Transverse colon (tissue), 4 donors: ENCODE measurements at regions not wholly inside any gene's neighbourhood (a gene's known extent, or its start where the extent isn't known, plus 50 kb on each side); places are given as distances from the start of the nearest gene placed in this dataset.

Experiments used
- DNase-seq: peaks from one replicate; pipeline ENCODE4 v3.0.0-alpha.2; 2019
- H3K27ac ChIP-seq, 4 donors: fragments of 200-600 bp; sonication (generic); 2 replicates each; pipeline ENCODE4 v1.5.1; 2016 to 2018; ENCODE audit warnings: inconsistent platforms in 4 of 4
- H3K27me3 ChIP-seq: fragments of 200-600 bp; sonication (generic); 2 replicates; pipeline ENCODE4 v1.5.1; 2017; ENCODE audit warnings: inconsistent platforms
- H3K36me3 ChIP-seq, 4 donors: fragments of 200-600 bp; sonication (generic); 2 replicates each; pipeline ENCODE4 v1.5.1; 2017 to 2019; ENCODE audit warnings: inconsistent platforms in 4 of 4
- H3K4me1 ChIP-seq, 4 donors: fragments of 200-600 bp; sonication (generic); 2 replicates each; pipeline ENCODE4 v1.5.1; 2017 to 2020; ENCODE audit warnings: inconsistent platforms in 4 of 4
- H3K4me3 ChIP-seq, 4 donors: fragments of 200-600 bp; sonication (generic); 1 replicate in 1 of 4; 2 replicates in 3 of 4; pipeline versions ENCODE4 v1.5.1 to v1.6.1; 2017 to 2019; ENCODE audit warnings: inconsistent platforms in 4 of 4
- H3K9me3 ChIP-seq, 2 donors: fragments of 200-600 bp; sonication (generic); 2 replicates each; pipeline ENCODE4 v1.5.1; 2017 to 2019; ENCODE audit warnings: inconsistent platforms in 2 of 2
- EP300 ChIP-seq: sonication (generic); formaldehyde crosslinking; IDR thresholded peaks from one replicate; pipeline ENCODE4 v1.6.1; 2017; ENCODE audit warnings: antibody characterized with exemption, low read depth
- POLR2A ChIP-seq: fragments of 450-650 bp; IDR thresholded peaks from one replicate; pipeline ENCODE4 v1.6.1; 2016; ENCODE audit warnings: antibody characterized with exemption, mild to moderate bottlenecking, moderate library complexity
- POLR2AphosphoS5 ChIP-seq, 3 donors: sonication (generic); formaldehyde crosslinking; IDR thresholded peaks; one replicate each; pipeline ENCODE4 v1.6.1; 2016; ENCODE audit warnings: antibody characterized with exemption in 3 of 3
- WGBS, 2 donors: methylation state at CpG; one replicate each; pipeline ENCODE4 v1.1.5; 2018; ENCODE audit warnings: low coverage in 1 of 2; 5-methylcytosine and 5-hydroxymethylcytosine counted together
- in situ Hi-C, 4 donors: fragments of 200-750 bp; cut with MboI; loops; one replicate each; pipeline versions ENCODE4 v1.15.0 to v1.15.1; 2017; ENCODE audit warnings: low sequenced_read_pairs in 3 of 4, low pct_ligation_motif_present in 1 of 4, low pct_unique_long_range_greater_than_20kb in 1 of 4
- intact Hi-C: fragments of 100-400 bp; cut with DNase I; formaldehyde crosslinking; loops from one replicate; pipeline ENCODE4 v1.15.1; 2023; ENCODE audit warnings: low total_unique reads
- TF ChIP-seq, protein P1 (sequence below), 5 experiments: fragments of 200-600 bp in 3 of 5; fragments of 450-650 bp in 2 of 5; sonication (generic) in 3 of 5; IDR thresholded peaks; 1 replicate in 2 of 5; 2 replicates in 3 of 5; pipeline ENCODE4 v1.5.1; 2016 to 2017; ENCODE audit warnings: antibody characterized with exemption in 5 of 5, inconsistent platforms in 3 of 5, mild to moderate bottlenecking in 2 of 5, moderate library complexity in 1 of 5

GRCh38 chr2:5482929-5483331, 209.3 kb upstream of the SOX11 start:
- DNase-seq: no peak
- Histone ChIP-seq H3K36me3 (no peaks in the 10 kb centered on the region), H3K4me3 (no peak overlapping the region), H3K27me3 (no peaks in the 10 kb centered on the region), H3K4me1 (no peaks in the 10 kb centered on the region), H3K9me3 (no peaks in the 10 kb centered on the region), H3K27ac (no peak overlapping the region)
- WGBS, 2 donors: 20% methylated on average over 6 of the region's 6 CpGs; no CpG with 5 or more reads in 1 of the 2 donors
- intact Hi-C loops: no loop called here
- no peak for TF ChIP-seq EP300
- no peak for TF ChIP-seq POLR2A
- in situ Hi-C loops: no loop called here

- intact Hi-C loops (no loop called here), in situ Hi-C loops (no loop called here)
- no peak for DNase-seq
- Histone ChIP-seq H3K9me3 (no peaks in the 10 kb centered on the region), H3K36me3 (no peaks in the 10 kb centered on the region), H3K4me3 (no peak overlapping the region), H3K27ac (no peak overlapping the region), H3K27me3 (no peaks in the 10 kb centered on the region), H3K4me1 (no peaks in the 10 kb centered on the region)
- 76 to 77% methylated on average over 3 to 4 of the region's 4 CpGs for WGBS, 2 donors
- TF ChIP-seq, protein P1, sequence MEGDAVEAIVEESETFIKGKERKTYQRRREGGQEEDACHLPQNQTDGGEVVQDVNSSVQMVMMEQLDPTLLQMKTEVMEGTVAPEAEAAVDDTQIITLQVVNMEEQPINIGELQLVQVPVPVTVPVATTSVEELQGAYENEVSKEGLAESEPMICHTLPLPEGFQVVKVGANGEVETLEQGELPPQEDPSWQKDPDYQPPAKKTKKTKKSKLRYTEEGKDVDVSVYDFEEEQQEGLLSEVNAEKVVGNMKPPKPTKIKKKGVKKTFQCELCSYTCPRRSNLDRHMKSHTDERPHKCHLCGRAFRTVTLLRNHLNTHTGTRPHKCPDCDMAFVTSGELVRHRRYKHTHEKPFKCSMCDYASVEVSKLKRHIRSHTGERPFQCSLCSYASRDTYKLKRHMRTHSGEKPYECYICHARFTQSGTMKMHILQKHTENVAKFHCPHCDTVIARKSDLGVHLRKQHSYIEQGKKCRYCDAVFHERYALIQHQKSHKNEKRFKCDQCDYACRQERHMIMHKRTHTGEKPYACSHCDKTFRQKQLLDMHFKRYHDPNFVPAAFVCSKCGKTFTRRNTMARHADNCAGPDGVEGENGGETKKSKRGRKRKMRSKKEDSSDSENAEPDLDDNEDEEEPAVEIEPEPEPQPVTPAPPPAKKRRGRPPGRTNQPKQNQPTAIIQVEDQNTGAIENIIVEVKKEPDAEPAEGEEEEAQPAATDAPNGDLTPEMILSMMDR (IDR thresholded peaks at IDR 0.05): no peak
- TF ChIP-seq POLR2A: no peak
- TF ChIP-seq POLR2AphosphoS5 (IDR thresholded peaks at IDR 0.05): no peak
- TF ChIP-seq EP300: no peak
Observed at GRCh38 chr2:5484868-5485267, 207.3 kb upstream of the SOX11 start.

GRCh38 chr2:5491523-5491922, 200.7 kb upstream of the SOX11 start:
- no peak for DNase-seq
- Histone ChIP-seq H3K4me3 (no peak overlapping the region), H3K4me1 (no peaks in the 10 kb centered on the region), H3K27me3 (no peaks in the 10 kb centered on the region), H3K36me3 (no peaks in the 10 kb centered on the region), H3K9me3 (no peaks in the 10 kb centered on the region), H3K27ac (no peak overlapping the region)
- intact Hi-C loops: loop anchor here (2.0 kb wide), 1 partner anchor 61 kb away; no protein-coding TSS in a partner anchor
- in situ Hi-C loops: no loop called here
- 60 to 63% methylated on average over 2 to 3 of the region's 3 CpGs for WGBS, 2 donors
- TF ChIP-seq, protein P1 (IDR thresholded peaks at IDR 0.05): no peak
- TF ChIP-seq EP300 (no peak), POLR2A (no peak), POLR2AphosphoS5 (IDR thresholded peaks at IDR 0.05) (no peak)

GRCh38 chr2:5493256-5493655, 198.9 kb upstream of the SOX11 start:
- Histone ChIP-seq H3K36me3 (no peaks in the 10 kb centered on the region), H3K4me3 (no peak overlapping the region), H3K27me3 (no peaks in the 10 kb centered on the region), H3K4me1 (no peaks in the 10 kb centered on the region), H3K9me3 (no peaks in the 10 kb centered on the region), H3K27ac (no peak overlapping the region)
- in situ Hi-C loops: no loop called here
- intact Hi-C loops: no loop called here
- no peak for TF ChIP-seq POLR2A
- TF ChIP-seq EP300: no peak
- no peak for TF ChIP-seq POLR2AphosphoS5 (IDR thresholded peaks at IDR 0.05)
- 88 to 93% methylated on average over 3 to 17 of the region's 17 CpGs for WGBS, 2 donors
- no peak for DNase-seq

DNA sequence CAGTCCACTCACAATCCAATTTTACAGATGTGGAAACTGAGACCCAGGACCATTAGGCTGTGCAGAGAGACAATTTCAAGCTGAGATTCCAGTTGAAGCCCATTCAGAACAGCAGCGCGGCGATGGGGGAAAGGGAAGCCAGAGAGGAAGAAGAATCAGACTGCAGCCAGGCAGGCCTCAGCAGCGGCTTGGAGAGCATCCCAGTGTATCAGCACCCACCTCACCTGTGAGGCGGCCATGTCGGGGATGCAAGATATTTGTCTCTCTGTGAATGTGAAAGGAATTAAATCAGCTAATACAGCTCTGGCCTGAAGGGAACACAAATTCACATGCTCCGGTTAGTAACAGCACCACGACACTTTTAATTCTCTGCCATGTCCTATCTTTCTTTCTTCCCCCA, 198.0 kb upstream of the SOX11 start:
- TF ChIP-seq, protein P1 (IDR thresholded peaks at IDR 0.05): no peak
- no peak for TF ChIP-seq EP300
- TF ChIP-seq POLR2AphosphoS5 (IDR thresholded peaks at IDR 0.05): no peak
- no peak for TF ChIP-seq POLR2A
- H3K4me1 ChIP-seq: no peaks in the 10 kb centered on the region
- no peaks in the 10 kb centered on the region for H3K27me3 ChIP-seq
- no peaks in the 10 kb centered on the region for H3K9me3 ChIP-seq
- in situ Hi-C loops: no loop called here
- no peak for DNase-seq
- 77 to 94% methylated on average over 6 to 8 of the region's 8 CpGs for WGBS, 2 donors
- intact Hi-C loops: no loop called here
- H3K36me3 ChIP-seq: no peaks in the 10 kb centered on the region
- H3K4me3 ChIP-seq: no peak overlapping the region
- H3K27ac ChIP-seq: no peak overlapping the region
